Epithelial cell of proximal tubule (primary cell): ENCODE measurements at regions not wholly inside any gene's neighbourhood (a gene's known extent, or its start where the extent isn't known, plus 50 kb on each side); places are given as distances from the start of the nearest gene placed in this dataset.
A peak's percentile ranks its signal among the peaks of the same experiment; 100 is the strongest.

Experiments used
- DNase-seq: peaks from one replicate; pipeline ENCODE4 v3.0.0-alpha.2; 2011; ENCODE audit warnings: low read depth
- H3K4me3 ChIP-seq: 2 replicates; pipeline ENCODE4 v1.5.1; 2011; ENCODE audit warnings: low read depth, mild to moderate bottlenecking, low read length
- TF ChIP-seq, protein P1 (sequence below): conservative IDR thresholded peaks from 2 replicates; pipeline ENCODE4 v1.5.1; 2012; ENCODE audit warnings: low read depth, mild to moderate bottlenecking, low read length

DNA sequence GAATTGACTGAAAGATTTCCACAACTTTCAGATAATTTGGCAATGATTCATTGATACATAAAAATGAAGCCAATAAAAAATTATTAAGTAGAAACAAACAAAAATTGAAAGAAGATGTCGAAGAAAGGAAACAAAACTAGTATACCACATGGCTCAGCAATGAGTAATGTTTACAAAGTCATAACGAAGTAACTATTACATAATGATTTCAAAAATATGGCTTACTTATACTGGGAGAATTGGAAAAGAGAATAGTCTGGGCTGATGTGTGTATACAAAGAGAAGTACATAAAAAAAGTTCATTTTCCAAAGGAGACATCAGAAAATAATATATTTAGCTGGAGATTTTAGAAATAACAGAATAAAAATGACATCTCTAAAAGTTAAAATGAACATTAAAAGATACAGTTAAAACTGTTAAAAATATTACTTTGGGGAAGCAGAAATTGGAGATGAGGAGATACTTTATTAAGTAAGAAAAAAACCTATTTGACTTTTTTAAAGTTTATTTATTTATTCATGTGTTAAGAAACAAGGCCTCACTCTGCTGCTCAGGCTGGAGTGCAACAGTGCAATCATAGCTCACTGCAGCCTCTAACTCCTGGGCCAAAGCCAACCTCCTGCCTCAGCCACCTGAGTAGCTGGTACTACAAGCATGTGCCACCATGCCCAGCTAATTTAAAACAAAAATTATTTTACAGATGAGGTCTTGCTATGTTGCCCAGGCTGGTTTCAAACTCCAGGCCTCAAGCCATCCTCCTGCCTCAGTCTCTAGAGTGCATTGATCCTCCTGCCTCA is 409.7 kb upstream of the PIK3C3 start:
- no peak overlapping the region for H3K4me3 ChIP-seq
- TF ChIP-seq, protein P1, sequence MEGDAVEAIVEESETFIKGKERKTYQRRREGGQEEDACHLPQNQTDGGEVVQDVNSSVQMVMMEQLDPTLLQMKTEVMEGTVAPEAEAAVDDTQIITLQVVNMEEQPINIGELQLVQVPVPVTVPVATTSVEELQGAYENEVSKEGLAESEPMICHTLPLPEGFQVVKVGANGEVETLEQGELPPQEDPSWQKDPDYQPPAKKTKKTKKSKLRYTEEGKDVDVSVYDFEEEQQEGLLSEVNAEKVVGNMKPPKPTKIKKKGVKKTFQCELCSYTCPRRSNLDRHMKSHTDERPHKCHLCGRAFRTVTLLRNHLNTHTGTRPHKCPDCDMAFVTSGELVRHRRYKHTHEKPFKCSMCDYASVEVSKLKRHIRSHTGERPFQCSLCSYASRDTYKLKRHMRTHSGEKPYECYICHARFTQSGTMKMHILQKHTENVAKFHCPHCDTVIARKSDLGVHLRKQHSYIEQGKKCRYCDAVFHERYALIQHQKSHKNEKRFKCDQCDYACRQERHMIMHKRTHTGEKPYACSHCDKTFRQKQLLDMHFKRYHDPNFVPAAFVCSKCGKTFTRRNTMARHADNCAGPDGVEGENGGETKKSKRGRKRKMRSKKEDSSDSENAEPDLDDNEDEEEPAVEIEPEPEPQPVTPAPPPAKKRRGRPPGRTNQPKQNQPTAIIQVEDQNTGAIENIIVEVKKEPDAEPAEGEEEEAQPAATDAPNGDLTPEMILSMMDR, result no peak
- no peak for DNase-seq

DNA sequence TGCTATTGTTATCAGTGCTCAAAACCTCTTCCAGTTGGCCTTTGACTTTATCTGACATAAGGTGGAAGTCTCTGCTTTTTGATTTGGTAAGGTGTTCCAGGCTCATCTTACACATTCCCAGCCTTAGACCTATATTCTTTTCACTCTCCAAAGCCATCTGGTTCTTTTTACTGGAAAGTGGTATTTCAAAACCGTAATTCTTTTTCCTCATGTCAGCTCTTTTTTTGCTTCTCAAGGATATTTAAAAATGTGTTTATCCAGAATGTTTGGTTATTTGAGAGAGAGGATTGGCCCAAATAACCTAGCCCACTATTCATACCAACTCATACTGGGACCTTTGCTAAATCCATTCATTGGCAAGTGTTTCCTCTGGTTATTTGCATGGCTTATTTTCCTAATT is 411.2 kb upstream of the PIK3C3 start:
- no peak for DNase-seq
- TF ChIP-seq, protein P1, result no peak
- H3K4me3 ChIP-seq, result no peak overlapping the region

DNA sequence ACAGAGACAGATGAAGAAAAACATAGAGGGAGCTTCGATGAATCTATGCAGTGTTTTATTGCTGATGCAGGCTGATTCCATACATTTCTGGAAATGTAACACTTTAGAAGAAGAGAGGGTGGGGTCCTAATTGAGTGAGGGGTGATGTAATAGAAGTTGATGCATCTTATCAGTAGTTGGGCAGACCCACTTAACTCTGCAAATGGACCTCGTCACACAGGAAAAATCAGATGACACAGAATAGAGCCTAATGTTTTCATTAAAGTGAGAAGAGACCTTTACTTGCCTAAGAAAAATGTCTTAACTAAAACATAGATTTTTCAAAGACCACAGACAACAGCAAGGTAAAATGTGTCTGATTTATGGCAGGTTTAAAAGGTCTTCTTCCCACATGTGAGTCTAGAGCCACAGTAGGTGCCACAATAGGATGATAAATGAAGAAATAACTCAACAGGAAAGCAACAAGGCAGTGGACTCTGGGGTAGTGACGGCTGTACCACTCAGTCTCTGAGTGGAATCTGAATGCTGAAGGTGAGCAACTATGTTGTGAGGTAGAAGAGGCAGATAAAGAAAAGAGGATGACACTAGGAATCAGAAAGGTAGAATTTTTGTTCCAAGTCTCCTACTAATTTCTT is 414.7 kb upstream of the PIK3C3 start:
- no peak for DNase-seq
- TF ChIP-seq, protein P1, result no peak
- no peak overlapping the region for H3K4me3 ChIP-seq

DNA sequence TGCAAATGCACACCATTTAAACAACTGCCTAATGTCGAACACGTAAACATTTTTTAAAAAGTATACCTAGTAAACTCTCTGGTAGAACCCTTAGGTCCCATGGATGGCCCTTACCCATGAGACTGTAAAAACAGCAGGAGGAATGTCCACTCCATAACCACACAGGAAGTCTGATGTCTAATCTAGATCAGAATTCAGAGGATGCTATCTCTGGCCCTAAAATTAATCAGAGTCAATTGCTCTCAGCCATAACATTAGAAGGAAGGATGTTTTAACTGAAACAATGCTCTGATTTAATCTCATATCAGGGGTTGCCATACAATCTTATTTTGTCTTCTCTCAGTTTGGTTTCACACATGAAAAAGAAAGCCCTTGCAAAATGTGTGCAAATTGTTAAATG is 416.3 kb upstream of the PIK3C3 start:
- TF ChIP-seq, protein P1, result no peak
- no peak overlapping the region for H3K4me3 ChIP-seq
- DNase-seq, result no peak

DNA sequence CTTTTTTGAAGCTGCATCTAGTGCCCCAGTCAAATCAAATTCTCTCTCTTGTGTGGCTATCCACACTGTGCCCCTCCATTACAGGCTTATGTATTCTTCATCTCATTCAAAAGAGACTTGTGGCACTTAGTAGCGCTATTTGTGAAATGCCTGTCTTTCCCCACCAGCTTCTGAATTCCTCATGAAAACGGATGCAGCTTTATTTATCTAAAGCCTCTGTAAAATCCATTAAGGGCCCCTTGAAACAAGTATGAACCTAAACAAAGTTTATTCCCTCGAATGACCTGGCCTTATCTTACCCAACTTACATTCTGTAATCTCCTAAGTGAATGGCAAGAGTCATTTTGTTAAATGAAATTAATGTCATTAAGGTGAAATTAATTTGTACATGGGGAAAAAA is 417.4 kb upstream of the PIK3C3 start:
- DNase-seq, result no peak
- TF ChIP-seq, protein P1, result no peak
- H3K4me3 ChIP-seq, result no peak overlapping the region

DNA sequence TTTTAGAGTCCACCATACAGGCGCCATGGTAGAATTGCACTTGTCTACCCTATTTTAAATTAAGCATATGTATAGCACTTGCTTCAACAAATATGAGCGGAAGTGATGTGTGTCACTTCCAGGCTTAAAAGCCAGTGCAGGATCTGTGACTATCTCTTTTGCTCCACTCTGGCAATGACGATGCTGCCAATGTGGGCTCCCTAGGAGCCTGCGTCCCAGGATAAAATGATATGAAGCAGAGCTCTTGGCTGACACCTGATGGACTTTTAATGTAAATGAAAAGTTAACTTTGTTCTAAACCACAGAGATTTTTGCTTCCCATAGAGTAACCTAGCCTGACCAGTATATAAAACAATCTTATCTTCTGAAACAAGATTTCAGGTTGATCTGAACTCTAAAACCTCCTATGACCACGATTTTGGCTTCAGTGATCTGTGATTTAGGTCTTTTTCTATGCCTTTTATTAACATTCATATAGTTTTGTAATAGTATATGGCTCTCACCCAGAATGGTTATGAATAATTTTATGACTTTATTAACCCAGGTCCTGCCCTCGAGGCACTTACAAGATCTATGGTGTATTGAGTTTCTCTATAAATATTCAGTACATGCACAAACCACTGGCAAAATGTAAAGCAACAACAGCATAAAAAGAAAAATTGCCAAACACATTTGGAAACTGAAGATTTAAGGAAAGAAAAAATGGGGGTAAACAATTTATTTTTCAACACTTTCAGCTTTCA is 422.5 kb upstream of the PIK3C3 start:
- TF ChIP-seq, protein P1, result peak; percentile 29
- DNase-seq, result no peak
- H3K4me3 ChIP-seq, result no peak overlapping the region
